Activated T-cell treated with anti-CD3 and anti-CD28 coated beads, Interleukin-2, amount 50 U/mL, for 48 hours (primary cell): ENCODE measurements at regions not wholly inside any gene's neighbourhood (a gene's known extent, or its start where the extent isn't known, plus 50 kb on each side); places are given as distances from the start of the nearest gene placed in this dataset.

Source experiments
- DNase-seq, 2 experiments: peaks; one replicate each; pipeline ENCODE4 v3.0.0-alpha.2; 2020

DNA sequence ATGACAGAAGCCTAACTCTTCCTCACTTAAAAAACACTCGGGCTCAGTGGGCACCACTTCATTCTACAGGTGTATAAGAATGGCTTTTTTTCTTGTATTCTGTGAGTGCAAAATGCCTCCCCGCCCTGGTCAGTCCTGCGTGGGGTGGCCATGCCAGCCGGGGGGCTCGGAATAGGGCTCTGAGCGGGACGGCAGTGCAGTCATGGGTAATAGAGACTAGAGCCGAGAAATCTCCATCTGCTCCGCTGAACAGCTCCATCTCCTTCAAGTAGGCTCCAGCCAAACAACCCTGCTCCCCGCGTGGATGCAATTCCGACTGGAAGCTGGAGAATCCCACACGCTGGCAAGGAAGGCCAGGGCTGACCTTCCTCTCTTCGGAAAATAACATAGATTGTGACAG is 317.0 kb upstream of the IRX4 start:
- DNase-seq = no peak

GRCh38 chr5:2196989-2197619 is 314.4 kb upstream of the IRX4 start:
- no peak for DNase-seq

DNA sequence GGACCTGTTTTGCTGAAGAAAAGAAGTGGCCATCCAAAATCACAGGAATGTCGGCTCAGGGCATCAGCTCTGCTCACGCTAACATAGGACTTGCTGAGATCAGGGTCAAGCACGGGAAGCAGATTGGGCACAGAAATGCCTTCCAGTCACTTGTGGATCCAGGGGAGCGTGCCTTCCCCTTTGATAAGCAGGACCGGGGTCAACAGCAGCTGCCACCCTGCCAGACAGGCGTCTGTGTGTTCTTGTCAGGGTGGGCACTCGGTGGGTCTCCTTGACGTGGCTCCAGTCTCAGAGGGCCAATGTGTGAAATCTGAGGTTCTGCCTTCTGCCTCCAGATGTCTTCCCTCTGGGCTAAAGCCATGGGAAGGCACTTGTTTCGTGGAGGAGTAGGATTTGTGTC is 313.7 kb upstream of the IRX4 start:
- no peak for DNase-seq

GRCh38 chr5:2194949-2195348 is 312.2 kb upstream of the IRX4 start:
- DNase-seq = no peak

GRCh38 chr5:2194236-2194555 is 311.5 kb upstream of the IRX4 start:
- no peak for DNase-seq

DNA sequence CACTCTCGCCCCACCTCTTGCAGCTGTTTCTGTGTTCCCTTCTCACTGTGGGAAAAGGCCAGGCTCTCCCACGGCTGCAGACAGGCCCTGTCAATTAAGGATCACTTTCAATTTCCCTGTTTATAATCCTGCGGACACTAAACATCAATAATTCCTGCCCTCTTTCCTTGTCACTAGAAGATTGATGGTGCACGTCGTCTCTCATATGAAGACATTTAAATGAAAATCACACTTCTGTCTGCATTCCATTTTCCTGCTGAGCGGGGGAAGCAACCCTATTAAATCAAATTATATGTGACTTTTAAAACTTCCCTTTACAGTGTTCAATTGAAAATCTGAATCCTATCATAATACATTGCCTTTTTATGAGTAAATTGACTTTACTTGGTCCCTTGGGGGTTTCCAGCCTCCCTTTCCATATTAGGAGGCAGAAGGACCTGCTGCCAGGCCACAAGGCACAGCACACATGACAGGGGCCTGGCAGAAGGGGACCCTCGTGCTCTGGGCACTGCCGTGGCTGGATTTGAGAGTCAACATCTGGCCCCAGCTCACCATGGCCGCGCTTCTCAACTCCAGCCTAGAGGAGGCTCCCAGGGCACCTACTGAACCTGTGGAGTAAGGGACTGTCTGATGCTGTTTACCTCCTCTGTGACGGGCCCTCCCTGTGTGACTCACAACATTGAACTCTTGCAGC is 311.0 kb upstream of the IRX4 start:
- no peak for DNase-seq

GRCh38 chr5:2193142-2193541 is 310.4 kb upstream of the IRX4 start:
- DNase-seq = no peak

DNA sequence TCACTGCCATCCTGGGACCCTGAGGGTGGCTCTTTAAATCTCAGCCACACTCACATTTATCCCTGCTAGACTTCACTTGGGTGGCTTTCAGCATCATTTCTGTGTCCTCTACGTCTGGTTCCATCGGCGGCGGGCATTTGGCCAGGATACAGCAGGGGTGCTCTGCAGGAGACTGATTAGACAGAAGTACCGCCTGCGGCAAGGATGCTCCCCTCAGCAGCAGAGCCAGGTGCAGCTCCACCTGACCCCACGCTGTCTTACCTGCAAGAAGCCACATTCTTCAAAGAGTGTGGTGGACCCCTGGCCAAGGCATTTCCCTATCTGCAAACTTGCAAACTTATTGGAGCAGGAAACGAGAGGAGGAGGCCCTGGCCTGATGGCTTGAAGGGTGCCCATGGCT is 309.8 kb upstream of the IRX4 start:
- no peak for DNase-seq

- DNase-seq = no peak
Observed at GRCh38 chr5:2191972-2192371, 309.2 kb upstream of the IRX4 start.

- DNase-seq = no peak
Observed at GRCh38 chr5:2190549-2190948, 307.8 kb upstream of the IRX4 start.

DNA sequence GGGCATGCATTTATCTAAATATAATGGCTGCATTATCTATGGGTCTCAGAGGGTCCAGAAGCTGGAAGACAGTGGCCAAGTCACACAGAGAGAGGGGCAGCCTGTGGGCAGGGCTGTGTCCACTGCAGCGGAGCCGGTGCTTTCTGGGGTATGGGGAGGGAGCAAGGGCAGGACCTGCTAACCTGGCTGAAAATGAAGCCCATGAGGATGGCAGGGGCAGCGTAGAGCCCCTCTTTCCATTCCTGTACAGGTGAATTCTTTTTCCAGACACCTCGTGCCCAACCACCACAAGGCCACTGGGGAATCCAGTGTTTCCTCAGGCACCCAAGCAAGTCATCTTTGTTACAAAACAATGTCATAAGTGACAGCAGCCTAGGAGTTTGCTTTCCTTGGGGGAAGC is 305.9 kb upstream of the IRX4 start:
- no peak for DNase-seq

- DNase-seq = no peak
Observed at GRCh38 chr5:2188137-2188536, 305.4 kb upstream of the IRX4 start.

DNA sequence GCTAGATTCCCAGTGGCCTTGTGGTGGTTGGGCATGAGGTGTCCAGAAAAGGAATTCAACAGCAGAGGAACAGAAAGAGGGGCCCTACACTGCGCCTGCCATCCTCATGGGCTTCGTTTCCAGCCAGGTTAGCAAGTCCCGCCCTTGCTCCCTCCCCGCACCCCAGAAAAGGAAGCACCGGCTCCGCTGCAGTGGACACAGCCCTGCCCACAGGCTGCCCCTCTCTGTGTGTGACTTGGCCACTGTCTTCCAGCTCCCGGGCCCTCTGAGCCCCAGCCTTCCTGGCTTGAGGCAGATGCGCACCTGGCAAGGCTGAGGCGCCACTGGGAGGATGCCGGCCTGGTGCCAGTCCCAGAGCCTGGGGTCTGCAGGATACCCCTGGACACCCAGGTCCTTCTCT is 305.0 kb upstream of the IRX4 start:
- DNase-seq = no peak

- no peak for DNase-seq
Observed at GRCh38 chr5:2187156-2187555, 304.4 kb upstream of the IRX4 start.

DNA sequence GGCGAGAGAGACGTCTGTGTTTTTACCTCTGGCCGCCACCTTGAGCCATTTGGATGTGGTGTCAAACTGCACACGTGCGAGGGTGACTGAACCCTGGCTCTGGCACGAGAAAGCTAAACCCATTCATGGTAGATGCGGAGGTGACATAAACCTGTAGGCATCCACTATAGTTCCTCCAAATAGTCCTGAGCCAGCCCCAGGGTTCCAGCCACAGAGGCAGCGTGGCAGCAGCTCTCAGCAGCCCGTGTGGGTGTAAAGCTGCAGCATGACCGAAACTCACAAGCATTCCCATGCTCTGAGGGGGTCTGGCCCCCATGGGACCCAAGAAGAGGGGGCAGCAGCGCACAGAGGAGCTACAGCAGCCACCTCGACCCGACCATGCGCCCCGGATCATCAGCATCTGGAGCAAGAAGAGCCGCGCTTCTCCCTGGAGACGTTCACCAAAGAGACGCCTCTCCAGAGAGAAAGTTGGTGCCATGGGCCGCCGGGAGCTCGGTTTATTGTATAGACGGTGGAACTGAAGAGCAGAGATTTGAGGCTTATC is 303.8 kb upstream of the IRX4 start:
- no peak for DNase-seq

GRCh38 chr5:2185646-2186471 is 303.1 kb upstream of the IRX4 start:
- DNase-seq = no peak

- no peak for DNase-seq
Observed at GRCh38 chr5:2184563-2185540, 302.1 kb upstream of the IRX4 start.

GRCh38 chr5:2184026-2184366 is 301.3 kb upstream of the IRX4 start:
- DNase-seq = no peak

DNA sequence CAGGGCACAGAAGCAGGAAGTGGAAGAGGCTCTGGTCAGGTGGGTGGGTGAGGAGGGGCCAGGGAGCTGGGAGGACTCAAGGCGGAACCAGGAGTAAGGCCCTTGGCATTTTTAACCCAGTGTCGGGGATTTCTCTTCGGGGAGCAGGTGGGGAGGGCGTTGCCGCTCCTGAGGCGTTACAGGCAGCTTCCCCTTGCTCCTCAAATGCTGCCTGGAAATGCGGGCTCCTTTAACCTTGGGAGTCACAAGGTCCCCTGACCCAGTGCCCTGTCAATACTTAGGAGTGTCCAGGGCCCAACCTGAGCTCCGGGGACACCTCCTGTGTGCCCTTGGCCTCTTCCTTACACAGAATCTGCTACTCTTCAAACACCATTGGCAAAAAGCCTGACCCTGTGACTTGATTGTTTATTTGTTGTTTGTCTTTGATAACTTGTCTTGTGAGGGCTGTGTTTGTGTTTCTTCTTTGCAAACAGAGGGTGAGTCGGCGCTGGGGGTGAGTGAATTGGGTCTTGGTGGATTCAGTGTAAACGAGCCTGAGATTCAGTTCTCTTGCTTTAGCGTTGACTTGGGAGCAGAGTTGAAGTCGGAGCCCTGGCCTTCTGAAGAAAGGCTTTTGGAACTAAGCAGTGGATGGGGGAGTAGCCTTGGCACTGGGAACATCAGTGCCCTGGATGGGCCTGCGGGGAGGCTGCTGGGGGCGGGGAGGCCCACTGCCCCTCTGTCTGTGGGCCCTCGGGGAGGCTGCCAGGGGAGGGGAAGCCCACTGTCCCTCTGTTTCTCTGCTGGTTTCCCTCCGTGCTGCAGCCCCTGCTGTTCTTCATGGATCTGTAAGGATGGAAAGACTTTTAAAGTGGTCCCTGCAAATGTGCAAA is 300.7 kb upstream of the IRX4 start:
- DNase-seq = no peak

DNA sequence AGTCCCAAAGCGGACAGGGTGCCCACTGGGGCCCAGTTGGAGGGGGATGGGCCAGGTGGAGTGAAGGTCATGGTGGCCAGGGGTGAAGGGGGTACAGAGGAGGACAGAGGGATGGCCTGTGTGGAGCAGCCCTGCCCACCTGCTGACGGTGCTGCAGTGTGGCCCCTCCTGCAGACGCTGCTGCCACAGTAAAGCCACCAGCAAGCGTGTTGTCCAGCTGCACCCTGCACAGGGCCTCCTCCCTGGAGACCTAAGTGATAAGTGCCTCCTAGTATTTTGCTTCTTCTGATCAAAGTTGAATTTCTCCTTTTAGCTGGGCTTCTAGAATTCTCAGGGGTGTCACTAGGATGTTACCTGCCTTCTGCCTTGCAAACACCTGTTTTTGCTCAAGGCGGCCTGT is 299.3 kb upstream of the IRX4 start:
- no peak for DNase-seq

- DNase-seq = no peak
Observed at GRCh38 chr5:2181557-2181956, 298.8 kb upstream of the IRX4 start.

GRCh38 chr5:2181149-2181548 is 298.4 kb upstream of the IRX4 start:
- no peak for DNase-seq
